Stimulated activated effector memory CD8-positive, alpha-beta T cell treated with anti-CD3 and anti-CD28 coated beads, Interleukin-12 subunit alpha, Interleukin-12 subunit beta, amount 100 ng/mL, for 72 hours (primary cell): ENCODE measurements at regions not wholly inside any gene's neighbourhood (a gene's known extent, or its start where the extent isn't known, plus 50 kb on each side); places are given as distances from the start of the nearest gene placed in this dataset.

ENCODE experiments used
- ATAC-seq: fragments of 150-1000 bp; cut with Tn5 transposase; 2 replicates; pipeline ENCODE4 v1.10.0; 2021
- DNase-seq, 2 donors: peaks; one replicate each; pipeline ENCODE4 v3.0.0; 2021 to 2022; ENCODE audit warnings: low spot score in 2 of 2
- H3K27ac Mint-ChIP-seq: one replicate; pipeline ENCODE4 v1.8.0; 2022; ENCODE audit warnings: mild to moderate bottlenecking, mixed read lengths
- H3K36me3 Mint-ChIP-seq: one replicate; pipeline ENCODE4 v1.8.0; 2022; ENCODE audit warnings: mild to moderate bottlenecking, mixed read lengths
- H3K4me1 Mint-ChIP-seq: one replicate; pipeline ENCODE4 v1.8.0; 2022; ENCODE audit warnings: mixed read lengths
- H3K4me3 Mint-ChIP-seq: one replicate; pipeline ENCODE4 v1.8.0; 2022; ENCODE audit warnings: mild to moderate bottlenecking, mixed read lengths
- H3K9me3 Mint-ChIP-seq: one replicate; pipeline ENCODE4 v1.8.0; 2022; ENCODE audit warnings: mixed read lengths

DNA sequence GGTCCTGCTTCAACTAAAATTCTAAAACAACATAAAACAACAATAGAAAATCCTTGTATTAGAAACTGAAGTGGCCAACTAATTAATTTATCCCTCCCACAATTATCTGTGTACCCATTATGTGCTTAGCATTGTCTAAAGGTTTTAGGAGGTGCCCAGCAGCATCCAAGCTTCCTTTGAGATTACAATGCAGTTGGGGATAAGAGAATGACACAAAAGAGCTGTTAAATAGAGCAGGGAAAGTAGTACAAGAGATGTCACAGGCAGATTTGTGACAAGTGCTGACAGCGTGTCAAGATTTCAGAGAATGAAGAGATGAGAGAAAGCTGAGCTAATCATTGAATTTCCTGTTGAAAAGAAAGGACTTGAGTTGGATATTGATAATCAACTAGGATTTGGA, 204.8 kb downstream of the OTOR start:
- Mint-ChIP-seq H3K27ac (no peak overlapping the region), H3K4me1 (no peaks in the 10 kb centered on the region), H3K36me3 (no peaks in the 10 kb centered on the region), H3K9me3 (peaks cover 7% of the 10 kb centered on the region), H3K4me3 (no peak overlapping the region)
- DNase-seq (no peak), ATAC-seq (no peak)

DNA sequence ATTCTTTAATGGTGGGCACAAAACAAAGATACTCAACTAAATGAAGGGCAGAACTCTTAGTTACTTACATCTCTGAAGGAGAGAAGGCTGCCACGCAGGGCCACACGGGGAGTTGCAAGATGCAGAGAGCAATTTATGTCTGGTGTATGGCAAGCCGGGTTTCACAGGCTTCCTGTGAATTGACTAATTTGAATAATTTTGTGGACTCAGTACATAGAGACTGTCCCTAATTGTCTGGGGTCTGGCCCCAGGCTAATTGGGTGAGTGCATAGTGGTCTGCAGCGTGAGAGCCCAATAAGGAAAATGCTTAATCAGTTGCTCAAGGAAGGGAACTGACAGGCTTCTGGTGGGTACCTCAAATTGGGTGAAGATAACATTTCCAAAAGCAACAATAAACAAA, 205.7 kb downstream of the OTOR start:
- no peak overlapping the region for H3K4me3 Mint-ChIP-seq
- peaks cover 7% of the 10 kb centered on the region for H3K9me3 Mint-ChIP-seq
- H3K36me3 Mint-ChIP-seq, result no peaks in the 10 kb centered on the region
- no peak overlapping the region for H3K27ac Mint-ChIP-seq
- H3K4me1 Mint-ChIP-seq, result no peaks in the 10 kb centered on the region
- ATAC-seq (no peak), DNase-seq (no peak)

DNA sequence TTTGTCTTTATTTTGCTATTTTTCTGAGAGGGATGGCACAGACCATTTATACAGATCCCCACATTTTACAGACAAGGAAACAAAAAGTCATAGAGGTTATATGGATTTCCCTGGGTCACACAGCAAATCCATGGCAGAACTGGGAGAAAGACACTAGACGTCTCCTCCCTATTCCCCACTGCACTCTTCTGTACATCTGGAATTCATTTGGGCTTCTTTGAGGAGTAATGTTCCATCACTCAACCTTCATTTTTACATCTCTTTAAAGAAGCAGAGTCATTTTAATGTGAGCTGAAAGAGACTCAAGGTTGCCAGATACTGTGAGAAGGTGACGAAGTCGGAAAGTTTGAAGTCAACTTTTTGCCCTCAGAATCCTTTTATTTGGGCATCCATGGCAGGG, 207.3 kb downstream of the OTOR start:
- Mint-ChIP-seq H3K36me3 (no peaks in the 10 kb centered on the region), H3K9me3 (peaks cover 3% of the 10 kb centered on the region), H3K27ac (no peak overlapping the region), H3K4me3 (no peak overlapping the region), H3K4me1 (no peaks in the 10 kb centered on the region)
- ATAC-seq (no peak), DNase-seq (no peak)

DNA sequence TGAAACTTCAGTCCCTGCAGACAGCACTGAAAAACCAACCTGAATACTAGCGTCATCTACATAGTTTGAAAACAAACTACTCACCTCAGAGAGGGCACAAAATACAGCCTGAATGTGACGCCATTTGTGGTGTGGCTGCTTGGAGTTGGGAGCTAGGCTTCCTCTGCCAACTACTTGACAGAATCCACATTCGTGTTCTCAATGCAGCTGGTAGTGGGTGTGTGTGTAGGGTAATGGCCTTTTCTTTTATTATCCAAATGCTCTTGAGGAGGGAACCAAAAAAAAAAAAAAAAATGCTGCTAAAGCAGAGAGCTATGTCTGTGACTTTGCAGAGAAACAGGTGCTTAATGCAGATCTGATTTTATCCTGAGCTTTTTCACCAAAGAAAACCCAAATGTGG, 207.8 kb downstream of the OTOR start:
- no peak overlapping the region for H3K4me3 Mint-ChIP-seq
- H3K27ac Mint-ChIP-seq, result no peak overlapping the region
- no peaks in the 10 kb centered on the region for H3K36me3 Mint-ChIP-seq
- ATAC-seq (no peak), DNase-seq (no peak)
- no peaks in the 10 kb centered on the region for H3K9me3 Mint-ChIP-seq
- no peaks in the 10 kb centered on the region for H3K4me1 Mint-ChIP-seq

DNA sequence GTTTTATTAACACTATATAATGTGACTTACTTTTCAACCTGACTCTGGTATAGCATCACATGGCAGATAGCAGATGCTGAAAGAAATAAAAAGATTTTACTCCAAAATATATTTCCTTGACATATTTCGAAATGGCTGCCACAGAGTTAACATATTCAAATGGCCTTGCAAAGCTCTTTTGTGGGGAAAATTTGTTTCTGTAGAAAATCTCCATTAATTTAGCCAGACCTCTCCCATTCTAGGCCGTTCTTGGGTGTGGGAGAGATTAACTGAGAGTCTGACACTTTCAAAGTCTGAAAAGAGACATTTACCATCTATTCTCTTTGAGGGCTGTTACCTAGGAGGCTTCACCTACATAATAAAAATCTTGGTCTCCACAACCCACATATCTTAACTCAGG, 217.2 kb downstream of the OTOR start:
- no peaks in the 10 kb centered on the region for H3K4me1 Mint-ChIP-seq
- no peak for ATAC-seq

DNA sequence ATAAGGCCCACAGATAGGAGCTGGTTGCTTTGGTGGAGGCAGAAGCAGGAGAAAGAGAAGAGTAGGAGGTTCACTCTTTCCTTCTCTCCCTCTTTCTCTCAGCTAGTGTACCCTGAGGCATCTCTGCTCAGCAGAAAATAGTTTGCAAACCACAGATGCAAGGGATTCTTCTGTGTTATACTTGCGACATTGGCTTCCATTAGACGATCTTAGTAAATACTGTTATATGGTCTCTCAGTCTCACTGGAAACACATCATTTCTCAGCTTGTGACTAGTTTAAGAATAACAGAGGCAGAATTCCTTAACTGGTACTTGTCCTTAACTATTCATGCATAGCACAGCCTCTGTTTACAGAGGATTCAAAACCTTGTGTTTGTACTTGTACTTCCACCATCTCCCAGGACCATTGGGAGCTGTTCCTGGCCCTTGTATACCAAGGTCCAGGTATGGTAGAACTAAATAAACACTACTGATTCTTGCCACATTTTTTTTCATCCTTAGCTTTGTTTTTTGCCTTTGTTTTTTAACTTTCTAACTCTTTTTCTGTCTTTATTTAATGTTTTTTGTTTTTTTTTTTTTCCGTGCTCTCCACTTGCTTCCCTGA, 218.2 kb downstream of the OTOR start:
- no peak overlapping the region for H3K27ac Mint-ChIP-seq
- H3K4me1 Mint-ChIP-seq, result no peaks in the 10 kb centered on the region
- H3K9me3 Mint-ChIP-seq, result peaks cover 10% of the 10 kb centered on the region
- DNase-seq (no peak), ATAC-seq (no peak)
- H3K4me3 Mint-ChIP-seq, result no peak overlapping the region
- no peaks in the 10 kb centered on the region for H3K36me3 Mint-ChIP-seq

More for the DNA sequence above, 217.2 kb downstream of the OTOR start:
- DNase-seq, result no peak
- no peak overlapping the region for H3K4me3 Mint-ChIP-seq
- peaks cover 8% of the 10 kb centered on the region for H3K9me3 Mint-ChIP-seq
- H3K36me3 Mint-ChIP-seq, result no peaks in the 10 kb centered on the region
- H3K27ac Mint-ChIP-seq, result no peak overlapping the region

DNA sequence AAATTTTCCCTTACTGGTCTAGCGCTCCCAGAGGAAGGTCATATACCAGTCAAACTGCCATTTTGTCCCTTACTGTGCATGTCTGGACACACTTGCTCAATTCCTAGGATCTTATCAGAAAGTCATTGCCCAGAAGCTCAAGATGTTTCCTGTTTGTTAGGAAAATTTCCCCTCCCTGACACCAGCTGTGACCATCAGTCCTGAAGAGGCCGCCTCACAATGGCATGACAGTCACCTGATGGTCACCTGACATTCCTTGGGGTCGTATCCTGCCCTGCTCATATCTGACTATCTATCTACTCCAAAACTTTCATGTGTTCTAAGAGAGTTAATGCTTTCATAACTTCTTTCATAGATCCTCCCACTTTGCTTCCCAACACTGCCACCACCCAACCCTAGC, 219.9 kb downstream of the OTOR start:
- DNase-seq, result no peak
- peaks cover 11% of the 10 kb centered on the region for H3K9me3 Mint-ChIP-seq

DNA sequence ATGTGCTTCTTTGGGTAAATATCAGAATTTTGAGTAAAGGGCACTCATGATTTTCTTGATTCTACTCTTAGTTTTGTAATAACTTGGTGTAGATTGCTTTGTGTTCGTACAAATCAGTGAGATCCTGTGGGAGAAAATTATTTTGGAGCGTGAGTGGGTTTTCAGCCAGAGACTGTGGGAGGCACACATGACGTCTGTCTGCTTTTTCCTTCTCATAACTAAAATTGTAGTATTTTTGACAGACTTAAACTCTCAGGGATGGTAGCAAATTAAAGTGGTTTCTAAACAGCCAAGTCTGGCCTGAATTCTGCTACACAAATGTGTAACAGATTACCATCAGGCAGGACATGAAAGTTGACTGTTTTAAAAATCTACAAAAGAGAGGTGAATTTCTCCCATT, 222.6 kb downstream of the OTOR start:
- DNase-seq (no peak), ATAC-seq (no peak)
- Mint-ChIP-seq H3K27ac (no peak overlapping the region), H3K4me1 (no peaks in the 10 kb centered on the region), H3K4me3 (no peak overlapping the region), H3K36me3 (no peaks in the 10 kb centered on the region), H3K9me3 (peaks cover 11% of the 10 kb centered on the region)

More for the DNA sequence above, 219.9 kb downstream of the OTOR start:
- H3K4me3 Mint-ChIP-seq, result no peak overlapping the region
- H3K4me1 Mint-ChIP-seq, result no peaks in the 10 kb centered on the region
- H3K36me3 Mint-ChIP-seq, result no peaks in the 10 kb centered on the region
- H3K27ac Mint-ChIP-seq, result no peak overlapping the region
- ATAC-seq, result no peak

DNA sequence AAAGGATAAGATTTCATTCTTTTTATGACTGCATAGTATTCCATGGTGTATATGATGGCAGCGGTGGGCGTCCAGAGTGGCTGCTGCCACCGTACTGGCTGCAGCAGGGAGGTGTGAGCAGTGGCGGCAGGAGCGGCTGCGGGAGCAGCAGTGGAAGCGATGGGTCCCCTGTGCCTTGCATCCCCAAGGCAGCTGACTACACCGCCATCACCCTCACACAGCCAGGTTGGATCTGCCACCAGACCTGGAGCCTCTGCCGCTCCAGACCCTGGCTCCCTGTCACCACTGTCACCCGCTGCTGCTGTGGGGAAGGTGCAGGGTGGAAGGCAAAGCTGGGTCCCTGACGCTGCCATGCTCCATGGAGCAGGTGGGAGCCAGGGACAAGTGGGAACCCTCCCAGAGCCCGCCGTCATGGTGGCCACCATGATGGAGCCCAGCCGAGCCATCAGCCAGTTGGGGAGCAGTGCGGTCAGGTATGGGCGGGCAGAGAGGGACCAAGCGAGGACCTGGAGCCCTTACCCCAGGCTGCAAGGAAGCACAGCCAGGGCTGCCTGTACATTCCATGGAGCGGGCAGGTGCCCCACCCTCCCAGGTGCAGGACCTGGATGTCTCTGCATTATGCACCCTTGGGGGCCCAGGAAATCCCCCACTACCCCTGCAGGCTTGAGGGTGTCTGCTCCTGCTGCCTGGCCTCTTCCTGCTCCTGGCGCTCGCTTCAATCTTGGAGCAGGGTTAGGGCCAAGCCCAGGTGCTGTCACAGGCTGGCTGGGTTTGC, 226.1 kb downstream of the OTOR start:
- no peak overlapping the region for H3K4me3 Mint-ChIP-seq
- H3K27ac Mint-ChIP-seq, result no peak overlapping the region
- H3K36me3 Mint-ChIP-seq, result no peaks in the 10 kb centered on the region
- H3K9me3 Mint-ChIP-seq, result peaks cover 6% of the 10 kb centered on the region
- no peaks in the 10 kb centered on the region for H3K4me1 Mint-ChIP-seq
- ATAC-seq (no peak), DNase-seq (no peak)

DNA sequence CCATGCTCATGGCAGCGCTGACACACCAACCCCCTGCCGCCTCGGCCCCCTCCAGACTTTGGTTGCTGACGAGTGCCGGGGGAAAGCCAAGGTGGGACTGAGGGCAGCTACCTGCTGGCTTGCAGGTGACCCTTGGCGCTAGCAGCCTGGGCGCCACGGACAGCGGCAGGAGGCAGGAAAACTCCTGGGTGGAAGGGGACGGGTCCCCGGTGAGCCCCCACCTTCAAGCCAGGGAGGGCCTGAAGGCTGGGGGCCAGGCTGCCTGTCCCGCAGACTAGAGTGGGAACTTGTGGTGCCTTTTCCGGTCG, 226.7 kb downstream of the OTOR start:
- ATAC-seq (no peak), DNase-seq (no peak)
- Mint-ChIP-seq H3K27ac (no peak overlapping the region), H3K9me3 (peaks cover 4% of the 10 kb centered on the region), H3K4me3 (no peak overlapping the region), H3K36me3 (no peaks in the 10 kb centered on the region), H3K4me1 (no peaks in the 10 kb centered on the region)

DNA sequence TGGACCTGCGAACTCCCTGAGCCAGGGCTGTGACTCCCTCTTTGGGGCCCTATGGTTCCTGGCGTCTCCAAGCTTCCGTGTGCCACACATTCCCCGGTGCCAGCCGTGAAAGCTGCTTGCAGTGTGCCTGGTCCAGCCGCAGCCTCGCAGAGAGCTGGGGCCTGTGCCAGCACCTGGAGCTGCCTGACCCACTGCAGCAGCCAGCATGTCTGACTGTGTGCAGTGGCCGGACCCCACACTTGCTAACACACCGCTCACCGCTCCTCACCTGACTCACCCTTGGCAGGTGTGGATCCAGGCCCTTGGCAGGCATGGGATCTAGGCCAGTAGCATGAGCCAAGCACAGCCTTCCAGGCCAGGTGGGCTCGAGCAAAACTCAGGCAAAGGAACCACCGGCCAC, 227.5 kb downstream of the OTOR start:
- H3K4me3 Mint-ChIP-seq, result no peak overlapping the region
- ATAC-seq, result no peak
- H3K9me3 Mint-ChIP-seq, result peaks cover 4% of the 10 kb centered on the region
- DNase-seq, result no peak
- H3K36me3 Mint-ChIP-seq, result no peaks in the 10 kb centered on the region
- H3K27ac Mint-ChIP-seq, result no peak overlapping the region
- H3K4me1 Mint-ChIP-seq, result no peaks in the 10 kb centered on the region

DNA sequence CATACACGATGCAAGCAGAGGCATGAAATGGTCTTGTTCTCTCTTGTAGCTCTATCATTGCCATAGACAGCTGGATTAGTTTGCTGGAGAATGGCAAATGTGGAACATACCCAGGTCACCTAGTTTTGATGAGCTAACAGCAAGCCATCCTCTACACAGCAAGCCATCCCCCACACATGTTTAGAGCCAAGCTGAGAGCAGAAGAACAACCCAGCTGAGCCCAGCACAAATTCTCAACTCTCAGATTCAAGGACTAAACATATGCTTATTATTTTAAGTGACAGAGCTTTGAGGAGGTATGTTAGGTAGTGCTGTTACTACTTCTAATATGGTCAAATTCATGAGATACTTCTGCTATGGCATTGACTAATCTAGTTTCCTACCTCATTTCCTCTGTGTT, 230.3 kb downstream of the OTOR start:
- Mint-ChIP-seq H3K9me3 (peaks cover 3% of the 10 kb centered on the region), H3K36me3 (no peaks in the 10 kb centered on the region), H3K4me1 (no peaks in the 10 kb centered on the region), H3K4me3 (no peak overlapping the region), H3K27ac (no peak overlapping the region)
- DNase-seq, result no peak
- no peak for ATAC-seq

DNA sequence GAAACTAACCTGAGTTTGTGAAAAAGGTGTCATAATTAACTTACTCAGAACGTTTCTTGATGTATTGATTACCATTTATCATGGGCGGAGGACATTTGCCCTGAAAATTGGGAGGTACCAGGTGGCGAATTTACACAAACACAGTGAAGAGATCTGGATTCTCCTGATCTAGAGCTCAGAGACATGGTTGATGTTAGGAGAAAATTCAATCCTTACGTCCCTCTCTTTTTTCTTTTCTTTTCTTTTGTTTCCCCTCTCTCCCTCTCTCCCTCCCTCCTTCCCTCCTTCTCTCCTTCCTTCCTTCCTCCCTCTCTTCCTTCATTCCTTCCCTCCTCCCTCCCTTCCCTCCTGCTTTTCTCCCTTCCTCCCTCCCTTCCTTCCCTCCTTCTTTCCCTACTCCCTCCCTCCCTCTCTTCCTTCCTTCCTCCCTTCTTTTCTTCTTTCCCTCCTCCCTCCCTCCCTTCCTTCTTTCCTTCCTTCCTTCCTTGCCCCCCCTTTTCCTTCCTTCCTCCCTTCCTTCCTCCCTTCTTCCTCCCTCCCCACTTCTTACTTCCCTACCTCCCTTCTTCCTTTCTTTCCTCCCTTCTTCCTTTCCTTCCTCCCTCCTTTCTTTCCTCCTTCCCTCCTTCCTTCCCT, 234.1 kb downstream of the OTOR start:
- no peak overlapping the region for H3K27ac Mint-ChIP-seq
- H3K4me3 Mint-ChIP-seq, result no peak overlapping the region
- no peaks in the 10 kb centered on the region for H3K4me1 Mint-ChIP-seq
- H3K36me3 Mint-ChIP-seq, result no peaks in the 10 kb centered on the region
- peaks cover 8% of the 10 kb centered on the region for H3K9me3 Mint-ChIP-seq
- ATAC-seq (no peak), DNase-seq (no peak)

DNA sequence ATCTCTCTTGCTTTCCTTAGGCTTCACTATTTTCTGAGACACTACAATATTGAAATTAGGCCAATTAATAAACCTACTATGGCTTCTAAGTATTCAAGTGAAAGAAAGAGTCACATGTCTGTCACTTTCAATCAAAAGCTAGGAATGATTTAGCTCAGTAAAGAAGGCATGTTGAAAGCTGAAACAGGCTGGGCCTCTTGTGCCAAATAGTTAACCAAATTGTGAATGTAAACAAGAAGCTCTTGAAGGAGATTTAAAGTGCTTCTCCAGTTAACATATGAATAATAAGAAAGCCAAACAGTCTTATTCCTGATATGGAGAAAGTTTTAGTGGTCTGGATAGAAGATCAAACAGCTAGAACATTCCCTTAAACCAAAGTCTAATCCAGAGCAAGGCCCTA, 236.3 kb downstream of the OTOR start:
- Mint-ChIP-seq H3K36me3 (no peaks in the 10 kb centered on the region), H3K4me3 (no peak overlapping the region), H3K4me1 (no peaks in the 10 kb centered on the region)

DNA sequence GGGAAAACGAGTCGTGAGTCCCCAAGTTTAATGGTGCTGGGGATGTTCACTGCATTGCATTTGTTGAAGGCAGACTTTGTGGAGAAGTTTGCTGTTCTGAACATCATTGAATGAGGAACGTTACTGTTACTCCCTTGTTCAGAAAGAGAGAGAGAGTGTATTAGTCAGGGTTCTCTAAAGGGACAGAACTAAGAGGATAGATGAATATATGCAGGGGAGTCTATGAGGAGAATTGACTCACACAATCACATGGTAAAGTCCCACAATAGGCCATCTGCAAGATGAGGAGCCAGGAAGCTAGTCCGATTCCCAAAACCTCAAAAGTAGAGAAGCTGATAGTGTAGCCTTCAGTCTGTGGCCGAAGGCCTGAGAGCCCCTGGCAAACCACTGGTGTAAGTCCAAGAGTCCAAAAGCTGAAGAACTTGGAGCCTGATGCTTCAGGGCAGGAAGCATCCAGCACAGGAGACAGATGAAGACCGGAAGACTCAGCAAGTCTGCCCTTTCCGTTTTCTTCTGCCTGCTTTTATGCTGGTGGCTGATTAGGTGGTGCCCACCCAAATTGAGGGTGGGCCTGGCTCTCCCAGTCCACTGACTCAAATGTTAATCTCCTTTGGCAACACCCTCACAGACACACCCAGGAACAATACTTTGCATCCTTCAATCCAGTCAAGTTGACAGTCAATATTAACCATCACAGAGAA, 223.5 kb upstream of the PCSK2 start:
- DNase-seq (no peak), ATAC-seq (no peak)
- H3K36me3 Mint-ChIP-seq, result no peaks in the 10 kb centered on the region
- H3K4me3 Mint-ChIP-seq, result no peak overlapping the region
- no peak overlapping the region for H3K27ac Mint-ChIP-seq
- H3K9me3 Mint-ChIP-seq, result peaks cover 4% of the 10 kb centered on the region
- no peaks in the 10 kb centered on the region for H3K4me1 Mint-ChIP-seq

More for the DNA sequence above, 236.3 kb downstream of the OTOR start:
- Mint-ChIP-seq H3K9me3 (peaks cover 8% of the 10 kb centered on the region), H3K27ac (no peak overlapping the region)
- ATAC-seq (no peak), DNase-seq (no peak)

DNA sequence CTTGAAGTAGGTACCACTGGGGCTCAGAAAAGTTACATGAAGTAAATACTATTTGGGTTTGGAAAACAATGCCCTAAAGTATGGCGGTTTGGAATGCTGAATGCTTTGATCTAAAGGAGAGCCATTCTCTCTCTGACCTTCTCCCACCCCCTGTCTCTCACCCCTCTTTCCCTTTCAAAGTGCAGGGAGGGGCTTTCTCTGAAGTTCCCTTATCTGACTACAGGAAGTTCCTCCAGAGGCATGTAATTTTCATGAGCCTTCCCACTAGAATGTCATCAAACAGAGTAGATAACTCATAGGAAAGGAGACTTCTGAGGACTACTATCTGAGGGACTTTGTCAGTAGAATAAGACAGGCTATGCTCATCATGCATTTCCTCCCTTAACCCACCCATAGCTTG, 216.7 kb upstream of the PCSK2 start:
- Mint-ChIP-seq H3K36me3 (no peaks in the 10 kb centered on the region), H3K4me1 (no peaks in the 10 kb centered on the region), H3K4me3 (no peak overlapping the region), H3K9me3 (peaks cover 4% of the 10 kb centered on the region), H3K27ac (no peak overlapping the region)
- no peak for DNase-seq
- ATAC-seq, result no peak
